Activated CD4-positive, alpha-beta memory T cell treated with anti-CD3 and anti-CD28 coated beads for 36 hours (primary cell): ENCODE measurements at regions not wholly inside any gene's neighbourhood (a gene's known extent, or its start where the extent isn't known, plus 50 kb on each side); places are given as distances from the start of the nearest gene placed in this dataset.

Experiments used
- CTCF ChIA-PET: fragments of 350-600 bp; sonication (Branson Sonifier 250); formaldehyde crosslinking; loops from one replicate; lab custom pipeline; 2021; ENCODE audit warnings: antibody characterized with exemption, inconsistent platforms; lab: Charles Lee
- POLR2A ChIA-PET: fragments of 350-600 bp; sonication (Branson Sonifier 250); formaldehyde crosslinking; loops from one replicate; lab custom pipeline; 2021; ENCODE audit warnings: antibody characterized with exemption; lab: Charles Lee
- DNase-seq: peaks from one replicate; pipeline ENCODE4 v3.0.0-alpha.2; 2020
- H3K27ac Mint-ChIP-seq: one replicate; pipeline ENCODE4 v1.8.0; 2021; ENCODE audit warnings: mixed read lengths
- H3K27me3 Mint-ChIP-seq: one replicate; pipeline ENCODE4 v1.8.0; 2021; ENCODE audit warnings: mixed read lengths
- H3K36me3 Mint-ChIP-seq: one replicate; pipeline ENCODE4 v1.8.0; 2021; ENCODE audit warnings: mixed read lengths
- H3K4me1 Mint-ChIP-seq: one replicate; pipeline ENCODE4 v1.8.0; 2021; ENCODE audit warnings: low read depth, mixed read lengths
- H3K4me3 Mint-ChIP-seq: one replicate; pipeline ENCODE4 v1.8.0; 2021; ENCODE audit warnings: mild to moderate bottlenecking, mixed read lengths
- H3K9me3 Mint-ChIP-seq: one replicate; pipeline ENCODE4 v1.8.0; 2021; ENCODE audit warnings: mixed read lengths
- intact Hi-C: fragments of 100-400 bp; cut with micrococcal nuclease; formaldehyde crosslinking; loops from one replicate; pipeline ENCODE4 v1.15.1; 2023

DNA sequence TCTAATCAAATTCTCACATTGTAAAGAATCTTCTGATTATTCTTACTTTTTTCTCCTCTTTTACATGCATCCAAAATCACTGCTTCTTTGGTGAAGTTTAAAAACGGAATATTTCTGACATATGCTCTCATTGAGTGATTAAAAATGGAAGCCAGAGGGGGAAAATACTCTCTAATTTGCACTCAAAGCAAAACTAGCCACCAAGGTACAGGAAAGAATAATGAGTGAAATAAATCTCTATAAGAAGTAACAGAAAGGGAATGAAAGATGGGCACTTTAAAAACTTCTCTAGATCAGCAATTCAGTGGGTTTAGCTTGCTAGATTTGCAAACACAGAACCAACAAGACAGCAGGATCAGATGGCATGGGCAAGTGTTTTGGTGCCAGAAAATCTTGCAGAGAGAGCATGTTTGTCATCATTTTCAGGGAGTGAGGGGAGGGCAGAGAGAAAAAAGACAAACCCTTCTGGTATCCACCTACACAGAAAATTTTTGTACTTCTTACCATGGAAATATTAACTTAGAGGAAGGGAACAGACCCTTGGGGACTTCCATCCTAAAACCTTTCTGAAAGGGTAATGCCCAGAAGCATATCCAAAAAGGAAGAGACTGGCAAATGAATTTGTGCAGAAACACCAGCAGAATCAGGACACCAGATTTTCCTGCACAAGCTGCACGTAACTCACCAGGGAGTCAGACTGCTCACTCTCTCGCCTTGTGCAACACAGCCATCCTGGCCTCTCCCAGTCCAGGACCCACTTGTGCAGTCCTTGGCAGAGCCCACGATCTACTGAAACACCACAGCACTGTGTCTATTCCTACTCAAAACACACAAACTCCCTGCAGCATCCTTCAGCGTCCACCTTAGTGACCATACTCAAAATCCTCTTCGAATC lies 270.2 kb upstream of the PRDM1 start:
- H3K4me1 Mint-ChIP-seq, result peaks cover 25% of the 10 kb centered on the region
- no peak overlapping the region for H3K27ac Mint-ChIP-seq
- ChIA-PET POLR2A (no interaction called here), CTCF (no interaction called here)
- H3K4me3 Mint-ChIP-seq, result no peak overlapping the region
- H3K36me3 Mint-ChIP-seq, result no peaks in the 10 kb centered on the region
- H3K27me3 Mint-ChIP-seq, result peaks cover 13% of the 10 kb centered on the region
- DNase-seq, result no peak
- no peaks in the 10 kb centered on the region for H3K9me3 Mint-ChIP-seq
- intact Hi-C loops, result no loop called here

DNA sequence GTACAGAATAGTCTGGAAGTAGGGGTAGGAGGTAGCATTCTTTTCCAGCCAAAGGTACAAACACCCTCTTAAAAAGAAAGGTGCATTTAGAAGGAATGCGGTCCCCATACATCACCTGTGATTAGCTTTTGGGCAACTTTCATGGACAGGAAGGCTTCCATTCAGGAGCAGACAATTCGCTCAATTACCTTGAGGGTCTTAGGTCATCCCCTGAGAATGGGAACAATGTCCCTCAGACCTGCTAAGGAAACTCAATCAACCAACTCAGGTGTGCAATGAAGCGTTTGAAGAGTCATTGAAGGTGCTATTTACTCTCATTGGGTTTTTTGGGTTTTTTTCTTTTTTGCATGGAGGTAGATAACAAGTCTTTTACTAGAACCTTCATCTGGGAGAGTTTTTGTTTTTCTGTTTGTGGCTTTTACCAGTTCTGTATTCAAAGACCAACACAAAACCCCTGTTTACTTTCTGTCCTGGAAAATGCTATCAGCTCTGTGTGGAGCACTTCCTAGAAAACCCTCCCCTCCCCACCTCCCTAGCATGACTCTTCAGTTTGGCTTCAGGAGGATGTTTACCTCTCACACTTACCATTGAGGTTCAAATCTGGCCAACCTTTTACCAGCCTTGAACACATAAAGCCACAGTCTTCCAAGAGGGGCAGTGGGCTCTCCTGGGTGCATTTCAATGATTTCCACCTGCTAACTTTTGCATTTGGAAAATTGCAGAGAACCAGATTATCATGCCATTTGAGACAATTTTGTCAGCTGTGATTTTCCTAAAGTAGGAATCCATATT lies 271.2 kb upstream of the PRDM1 start:
- intact Hi-C loops, result loop anchor here (5.0 kb wide), 1 partner anchor 177 kb away; no protein-coding TSS in a partner anchor
- no peak overlapping the region for H3K27ac Mint-ChIP-seq
- peaks cover 13% of the 10 kb centered on the region for H3K27me3 Mint-ChIP-seq
- H3K4me1 Mint-ChIP-seq, result peaks cover 34% of the 10 kb centered on the region
- H3K36me3 Mint-ChIP-seq, result no peaks in the 10 kb centered on the region
- no peaks in the 10 kb centered on the region for H3K9me3 Mint-ChIP-seq
- ChIA-PET POLR2A (no interaction called here), CTCF (no interaction called here)
- DNase-seq, result no peak
- H3K4me3 Mint-ChIP-seq, result no peak overlapping the region

- H3K9me3 Mint-ChIP-seq, result no peaks in the 10 kb centered on the region
- intact Hi-C loops, result loop anchor here (1.0 to 5.0 kb wide), 8 partner anchors 18 to 353 kb away; no protein-coding TSS in a partner anchor
- peaks cover 12% of the 10 kb centered on the region for H3K27me3 Mint-ChIP-seq
- POLR2A ChIA-PET, result interaction anchor here (1.1 kb wide), 3 partner anchors 81 to 273 kb away, joined by 3 to 4 read pairs (median 3); no protein-coding TSS in a partner anchor
- H3K4me3 Mint-ChIP-seq, result no peak overlapping the region
- H3K36me3 Mint-ChIP-seq, result no peaks in the 10 kb centered on the region
- peaks cover 48% of the 10 kb centered on the region for H3K4me1 Mint-ChIP-seq
- peak overlapping the region; percentile 53 for H3K27ac Mint-ChIP-seq
- DNase-seq, result no peak
- CTCF ChIA-PET, result interaction anchor here (1.1 kb wide), 1 partner anchor 171 kb away, joined by 3 read pairs; no protein-coding TSS in a partner anchor
Observed at GRCh38 chr6:105810922-105811482, 275.1 kb upstream of the PRDM1 start.

DNA sequence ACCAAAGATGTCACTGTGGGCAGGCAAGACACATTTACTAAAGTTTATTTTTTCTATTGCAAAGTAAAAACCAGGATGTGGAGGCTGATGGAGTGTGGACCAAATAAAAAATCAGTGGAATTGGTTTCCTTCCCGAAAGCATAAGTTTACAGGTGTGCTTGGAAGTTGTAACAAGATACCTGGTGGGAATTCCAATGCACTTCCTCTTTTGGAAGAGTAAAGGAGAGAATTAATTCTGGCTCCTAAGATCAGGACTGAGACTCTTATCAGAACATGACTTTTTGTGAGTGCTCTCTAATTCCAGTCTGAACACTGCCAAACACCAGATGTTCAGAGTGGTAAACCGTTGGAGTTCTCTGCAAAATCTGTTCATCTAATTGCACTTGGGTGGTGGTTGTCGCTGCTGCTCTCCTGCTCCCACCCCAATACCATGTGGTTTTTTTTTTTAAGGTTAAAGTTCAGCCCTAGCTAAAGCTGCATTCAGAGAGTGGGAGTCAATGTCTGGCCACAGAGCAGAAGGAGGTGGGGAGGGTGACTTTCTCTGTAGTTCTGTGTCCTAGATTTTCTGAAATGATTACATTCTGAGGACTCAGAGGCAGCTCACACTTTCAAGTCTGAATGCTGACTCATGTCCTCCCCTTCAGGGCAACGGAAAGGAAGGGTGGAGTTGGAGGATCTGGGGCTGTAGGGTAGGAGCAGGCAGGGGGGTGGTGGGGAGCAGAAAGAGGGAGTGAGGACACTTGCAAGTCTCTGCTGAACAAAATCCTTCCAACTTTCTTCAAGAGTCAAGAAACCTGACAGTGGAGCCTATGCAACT lies 275.8 kb upstream of the PRDM1 start:
- H3K36me3 Mint-ChIP-seq, result no peaks in the 10 kb centered on the region
- no peak overlapping the region for H3K4me3 Mint-ChIP-seq
- H3K4me1 Mint-ChIP-seq, result peaks cover 42% of the 10 kb centered on the region
- CTCF ChIA-PET, result interaction anchor here (1.1 kb wide), 1 partner anchor 171 kb away, joined by 3 read pairs; no protein-coding TSS in a partner anchor
- H3K27me3 Mint-ChIP-seq, result peaks cover 10% of the 10 kb centered on the region
- peak overlapping the region; percentile 53 for H3K27ac Mint-ChIP-seq
- intact Hi-C loops, result loop anchor here (1.0 to 5.0 kb wide), 8 partner anchors 17 to 354 kb away; no protein-coding TSS in a partner anchor
- peak; percentile 82 for DNase-seq
- POLR2A ChIA-PET, result interaction anchor here (0.7 to 1.7 kb wide), 6 partner anchors 80 to 354 kb away, joined by 3 to 8 read pairs (median 3); no protein-coding TSS in a partner anchor
- H3K9me3 Mint-ChIP-seq, result no peaks in the 10 kb centered on the region

- no peaks in the 10 kb centered on the region for H3K36me3 Mint-ChIP-seq
- ChIA-PET POLR2A (interaction anchor here (1.7 kb wide), 1 partner anchor 92 kb away, joined by 8 read pairs; no protein-coding TSS in a partner anchor), CTCF (interaction anchor here (1.2 kb wide), 1 partner anchor 14 kb away, joined by 4 read pairs; no protein-coding TSS in a partner anchor)
- peaks cover 4% of the 10 kb centered on the region for H3K27me3 Mint-ChIP-seq
- no peak overlapping the region for H3K4me3 Mint-ChIP-seq
- peaks cover 33% of the 10 kb centered on the region for H3K4me1 Mint-ChIP-seq
- intact Hi-C loops, result loop anchor here (2.0 to 5.0 kb wide), 2 partner anchors 72 to 274 kb away; no protein-coding TSS in a partner anchor
- H3K27ac Mint-ChIP-seq, result no peak overlapping the region
- DNase-seq, result no peak
- H3K9me3 Mint-ChIP-seq, result no peaks in the 10 kb centered on the region
Observed at GRCh38 chr6:105808571-105808970, 277.6 kb upstream of the PRDM1 start.

DNA sequence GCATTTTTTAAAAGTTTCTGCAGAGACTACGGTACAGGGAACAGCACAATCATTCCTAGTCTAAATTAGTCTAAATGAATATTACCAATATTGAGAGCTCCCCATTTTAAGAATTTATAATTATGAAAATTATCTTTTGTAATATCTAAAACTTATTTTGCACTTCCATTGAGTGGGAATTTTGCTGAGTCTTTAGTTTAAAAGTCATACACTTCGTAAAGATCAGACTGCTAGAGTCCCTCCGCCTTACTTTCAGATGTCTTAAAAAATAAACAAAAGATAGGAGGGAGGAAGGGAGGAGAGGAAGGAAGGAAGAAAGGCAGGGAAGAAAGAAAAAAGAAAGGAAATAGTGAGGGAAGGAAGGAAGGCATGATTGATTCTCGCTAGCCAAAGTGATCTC lies 278.2 kb upstream of the PRDM1 start:
- Mint-ChIP-seq H3K27ac (no peak overlapping the region), H3K27me3 (peaks cover 3% of the 10 kb centered on the region), H3K36me3 (no peaks in the 10 kb centered on the region), H3K4me1 (peaks cover 33% of the 10 kb centered on the region), H3K4me3 (no peak overlapping the region), H3K9me3 (no peaks in the 10 kb centered on the region)
- intact Hi-C loops, result loop anchor here (2.0 to 5.0 kb wide), 2 partner anchors 73 to 274 kb away; no protein-coding TSS in a partner anchor
- ChIA-PET CTCF (no interaction called here), POLR2A (no interaction called here)
- no peak for DNase-seq

GRCh38 chr6:105806486-105806920 lies 279.6 kb upstream of the PRDM1 start:
- H3K36me3 Mint-ChIP-seq, result no peaks in the 10 kb centered on the region
- intact Hi-C loops, result loop anchor here (5.0 kb wide), 1 partner anchor 276 kb away; no protein-coding TSS in a partner anchor

DNA sequence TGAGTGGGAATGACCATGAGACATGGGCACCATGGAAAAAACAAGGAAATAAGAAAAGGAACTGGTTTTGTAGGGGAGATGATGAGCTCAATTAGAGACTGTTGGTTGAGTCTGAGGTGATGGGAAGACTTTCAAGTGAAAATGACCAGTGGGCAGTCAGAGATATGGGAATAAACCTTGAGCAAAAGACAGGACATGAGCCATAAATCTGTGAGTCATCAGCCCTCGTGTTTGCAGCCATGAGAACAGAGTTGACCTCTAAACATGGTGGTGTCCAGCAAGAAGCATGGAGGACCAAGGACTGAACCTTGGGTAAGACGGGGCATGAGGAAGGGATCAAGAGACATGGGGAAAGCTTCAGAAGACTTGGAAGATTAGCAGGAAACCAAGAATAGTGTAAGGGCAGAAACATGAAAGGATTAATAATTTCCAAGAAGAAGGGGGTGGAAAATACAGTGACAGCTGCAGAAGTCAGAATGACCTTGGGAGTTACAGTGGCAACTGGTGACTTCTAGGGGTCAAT lies 280.6 kb upstream of the PRDM1 start:
- H3K27ac Mint-ChIP-seq, result no peak overlapping the region
- no peak overlapping the region for H3K4me3 Mint-ChIP-seq
- intact Hi-C loops, result loop anchor here (5.0 kb wide), 1 partner anchor 277 kb away; no protein-coding TSS in a partner anchor
- H3K4me1 Mint-ChIP-seq, result peaks cover 27% of the 10 kb centered on the region
- DNase-seq, result no peak
- H3K27me3 Mint-ChIP-seq, result peaks cover 8% of the 10 kb centered on the region
- no peaks in the 10 kb centered on the region for H3K9me3 Mint-ChIP-seq
- ChIA-PET CTCF (no interaction called here), POLR2A (no interaction called here)
- no peaks in the 10 kb centered on the region for H3K36me3 Mint-ChIP-seq

More at GRCh38 chr6:105806486-105806920, 279.6 kb upstream of the PRDM1 start:
- peaks cover 33% of the 10 kb centered on the region for H3K4me1 Mint-ChIP-seq
- H3K27me3 Mint-ChIP-seq, result peaks cover 4% of the 10 kb centered on the region
- no peaks in the 10 kb centered on the region for H3K9me3 Mint-ChIP-seq
- H3K4me3 Mint-ChIP-seq, result no peak overlapping the region
- H3K27ac Mint-ChIP-seq, result no peak overlapping the region
- no peak for DNase-seq
- ChIA-PET POLR2A (no interaction called here), CTCF (no interaction called here)

DNA sequence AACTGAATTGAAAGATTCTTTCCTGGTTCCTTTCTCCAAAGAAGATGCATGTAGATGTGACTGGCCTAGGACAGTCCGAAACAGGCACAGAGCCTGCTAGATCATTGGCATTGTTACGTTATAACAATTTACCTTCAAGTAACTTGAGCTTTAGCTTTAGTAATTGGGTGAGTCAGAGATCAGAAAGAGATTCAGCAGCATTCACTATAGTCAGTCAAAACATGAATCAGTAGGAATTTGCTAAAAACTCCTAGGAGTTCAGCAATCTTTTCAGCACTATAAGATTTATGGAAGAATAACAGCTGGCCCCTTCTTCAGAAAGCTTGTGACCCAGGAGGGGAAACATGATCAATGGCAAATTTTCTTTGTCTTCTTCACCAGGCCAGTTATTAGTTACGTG lies 281.7 kb upstream of the PRDM1 start:
- intact Hi-C loops, result no loop called here
- H3K9me3 Mint-ChIP-seq, result no peaks in the 10 kb centered on the region
- ChIA-PET CTCF (interaction anchor here (0.7 kb wide), 1 partner anchor 348 kb away, joined by 4 read pairs; no protein-coding TSS in a partner anchor), POLR2A (no interaction called here)
- no peak overlapping the region for H3K4me3 Mint-ChIP-seq
- H3K27me3 Mint-ChIP-seq, result peaks cover 8% of the 10 kb centered on the region
- H3K27ac Mint-ChIP-seq, result no peak overlapping the region
- no peaks in the 10 kb centered on the region for H3K36me3 Mint-ChIP-seq
- DNase-seq, result no peak
- H3K4me1 Mint-ChIP-seq, result peaks cover 15% of the 10 kb centered on the region

GRCh38 chr6:105804000-105804399 lies 282.1 kb upstream of the PRDM1 start:
- H3K9me3 Mint-ChIP-seq, result no peaks in the 10 kb centered on the region
- no peak for DNase-seq
- intact Hi-C loops, result no loop called here
- ChIA-PET CTCF (interaction anchor here (0.7 kb wide), 1 partner anchor 349 kb away, joined by 4 read pairs; no protein-coding TSS in a partner anchor), POLR2A (no interaction called here)
- peaks cover 11% of the 10 kb centered on the region for H3K4me1 Mint-ChIP-seq
- no peak overlapping the region for H3K4me3 Mint-ChIP-seq
- H3K27ac Mint-ChIP-seq, result no peak overlapping the region
- H3K27me3 Mint-ChIP-seq, result peaks cover 8% of the 10 kb centered on the region
- H3K36me3 Mint-ChIP-seq, result no peaks in the 10 kb centered on the region
